Epithelial cell of esophagus (primary cell): ENCODE measurements at regions not wholly inside any gene's neighbourhood (a gene's known extent, or its start where the extent isn't known, plus 50 kb on each side); places are given as distances from the start of the nearest gene placed in this dataset.
A peak's percentile ranks its signal among the peaks of the same experiment; 100 is the strongest.

Experiments used
- DNase-seq: peaks from one replicate; pipeline ENCODE4 v3.0.0; 2010; ENCODE audit warnings: low read depth
- H3K4me3 ChIP-seq: 2 replicates; pipeline ENCODE4 v1.5.1; 2011; ENCODE audit warnings: mild to moderate bottlenecking, low read length, control low read depth
- TF ChIP-seq, protein P1 (sequence below): IDR thresholded peaks from 2 replicates; pipeline ENCODE4 v1.5.1; 2011; ENCODE audit warnings: low read depth, mild to moderate bottlenecking, low read length, control low read depth, inconsistent platforms; ENCODE audit not compliant: insufficient read depth; ENCODE audit errors: missing control alignments

DNA sequence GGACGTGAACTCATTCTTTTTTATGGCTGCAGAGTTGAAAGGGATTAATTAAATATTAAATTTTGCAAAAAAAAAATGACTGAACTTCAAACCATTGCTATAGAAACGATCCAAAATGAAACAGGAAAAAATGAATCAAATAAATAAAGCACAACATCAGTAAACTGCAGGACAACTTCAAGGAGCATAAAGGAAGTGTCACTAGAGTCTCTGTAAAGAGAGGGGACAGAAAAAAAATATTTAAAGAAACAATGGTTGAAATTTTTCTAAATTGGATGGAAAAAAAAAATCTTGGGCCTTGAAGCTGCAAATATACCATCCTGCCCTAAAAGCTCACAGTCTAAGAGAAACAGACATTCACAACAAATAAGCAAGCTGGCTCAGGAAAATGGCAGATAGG, 339.3 kb upstream of the INTU start:
- TF ChIP-seq, protein P1, sequence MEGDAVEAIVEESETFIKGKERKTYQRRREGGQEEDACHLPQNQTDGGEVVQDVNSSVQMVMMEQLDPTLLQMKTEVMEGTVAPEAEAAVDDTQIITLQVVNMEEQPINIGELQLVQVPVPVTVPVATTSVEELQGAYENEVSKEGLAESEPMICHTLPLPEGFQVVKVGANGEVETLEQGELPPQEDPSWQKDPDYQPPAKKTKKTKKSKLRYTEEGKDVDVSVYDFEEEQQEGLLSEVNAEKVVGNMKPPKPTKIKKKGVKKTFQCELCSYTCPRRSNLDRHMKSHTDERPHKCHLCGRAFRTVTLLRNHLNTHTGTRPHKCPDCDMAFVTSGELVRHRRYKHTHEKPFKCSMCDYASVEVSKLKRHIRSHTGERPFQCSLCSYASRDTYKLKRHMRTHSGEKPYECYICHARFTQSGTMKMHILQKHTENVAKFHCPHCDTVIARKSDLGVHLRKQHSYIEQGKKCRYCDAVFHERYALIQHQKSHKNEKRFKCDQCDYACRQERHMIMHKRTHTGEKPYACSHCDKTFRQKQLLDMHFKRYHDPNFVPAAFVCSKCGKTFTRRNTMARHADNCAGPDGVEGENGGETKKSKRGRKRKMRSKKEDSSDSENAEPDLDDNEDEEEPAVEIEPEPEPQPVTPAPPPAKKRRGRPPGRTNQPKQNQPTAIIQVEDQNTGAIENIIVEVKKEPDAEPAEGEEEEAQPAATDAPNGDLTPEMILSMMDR, result no peak
- no peak overlapping the region for H3K4me3 ChIP-seq
- DNase-seq, result no peak

DNA sequence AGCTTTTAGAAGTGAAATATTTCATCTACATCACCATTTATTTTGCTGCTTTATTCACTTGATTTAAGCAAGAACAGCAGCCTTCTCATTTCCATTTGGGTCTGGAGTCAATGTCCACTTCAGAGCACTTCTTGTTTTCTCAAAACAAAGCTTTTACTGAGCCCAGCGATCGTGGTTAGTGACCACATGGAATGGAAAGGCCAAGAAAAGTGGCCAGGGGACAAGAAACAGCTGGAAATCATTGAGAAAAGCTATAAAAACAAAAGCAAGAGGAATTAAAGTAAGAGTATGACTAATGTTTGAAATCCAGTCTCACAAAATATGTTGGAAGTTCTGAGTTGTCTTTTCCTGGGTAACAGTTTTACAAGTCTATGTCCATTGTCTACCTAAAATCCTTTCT, 328.4 kb upstream of the INTU start:
- no peak for DNase-seq
- TF ChIP-seq, protein P1, result no peak

DNA sequence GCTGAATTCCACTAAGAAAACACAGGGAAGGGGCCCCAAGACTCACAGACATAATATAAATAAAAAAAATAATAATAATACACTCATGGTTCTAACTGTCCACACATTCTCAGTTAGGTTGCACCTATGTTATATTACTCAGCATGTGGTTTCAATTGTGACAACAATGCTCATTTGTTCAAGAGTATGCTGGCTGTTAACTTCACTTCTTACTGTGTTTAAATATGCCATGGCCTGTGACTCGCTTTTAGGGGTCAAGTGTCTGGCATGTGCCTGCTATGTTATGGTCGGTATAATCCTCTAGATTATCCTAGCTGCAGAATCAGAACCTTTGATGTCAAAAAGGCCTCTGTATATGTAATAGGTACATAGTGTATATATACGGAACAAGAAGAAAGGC, 324.8 kb upstream of the INTU start:
- DNase-seq, result no peak
- TF ChIP-seq, protein P1, result no peak
- no peak overlapping the region for H3K4me3 ChIP-seq

More for the DNA sequence above, 328.4 kb upstream of the INTU start:
- H3K4me3 ChIP-seq, result no peak overlapping the region

DNA sequence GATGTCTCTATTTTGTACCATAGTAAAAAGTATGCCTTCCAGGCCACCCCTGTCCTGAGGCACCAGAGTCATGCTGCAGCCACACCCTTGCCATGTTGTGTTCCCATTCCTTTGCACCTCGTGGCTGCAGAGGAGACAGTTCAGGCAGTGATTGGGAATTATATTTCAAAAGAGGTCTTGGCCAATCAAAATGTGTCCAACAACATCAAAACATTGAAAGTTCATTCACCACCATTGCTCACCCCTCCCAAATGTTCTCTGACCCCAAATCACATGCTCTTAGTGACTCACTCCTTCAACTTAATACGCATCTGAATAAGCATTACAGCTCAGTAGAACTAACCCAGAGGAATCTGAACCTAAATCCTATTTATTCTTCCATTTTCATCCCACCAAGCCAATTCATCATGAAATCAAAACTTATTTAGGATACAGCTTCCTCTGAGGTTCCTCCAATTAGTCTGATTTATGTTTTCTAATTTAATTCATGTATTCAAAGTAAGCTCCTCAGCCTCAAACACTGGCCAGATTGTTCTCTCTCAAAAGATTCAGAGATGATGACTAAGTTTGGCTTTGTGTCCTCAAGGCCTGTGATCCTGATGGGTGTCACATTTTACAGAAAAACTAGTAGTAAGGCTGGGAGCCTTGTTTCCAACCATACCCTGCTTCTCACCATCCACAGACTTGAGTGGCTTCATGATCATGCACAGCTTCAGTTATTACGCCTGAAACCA, 323.2 kb upstream of the INTU start:
- DNase-seq, result peak; percentile 2
- TF ChIP-seq, protein P1, result no peak

DNA sequence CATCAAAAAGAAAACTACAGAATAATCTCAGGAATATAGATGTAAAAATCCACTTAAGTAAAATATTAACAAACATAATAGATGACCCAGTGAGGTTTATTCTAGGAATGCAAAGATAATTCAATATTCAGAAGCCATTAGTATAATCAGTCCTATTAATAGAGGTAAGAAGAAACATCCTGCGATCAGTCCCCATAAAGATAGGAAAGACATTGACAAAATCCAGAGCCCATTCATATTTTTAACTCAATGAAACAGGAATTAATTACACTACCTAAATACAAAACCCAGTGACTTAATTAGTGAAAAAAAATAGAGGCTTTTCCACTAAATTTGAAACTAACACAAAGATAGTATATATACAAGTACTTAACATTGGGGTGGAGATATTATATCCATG, 321.4 kb upstream of the INTU start:
- DNase-seq, result no peak
- TF ChIP-seq, protein P1, result no peak
- H3K4me3 ChIP-seq, result no peak overlapping the region

More for the DNA sequence above, 323.2 kb upstream of the INTU start:
- no peak overlapping the region for H3K4me3 ChIP-seq

DNA sequence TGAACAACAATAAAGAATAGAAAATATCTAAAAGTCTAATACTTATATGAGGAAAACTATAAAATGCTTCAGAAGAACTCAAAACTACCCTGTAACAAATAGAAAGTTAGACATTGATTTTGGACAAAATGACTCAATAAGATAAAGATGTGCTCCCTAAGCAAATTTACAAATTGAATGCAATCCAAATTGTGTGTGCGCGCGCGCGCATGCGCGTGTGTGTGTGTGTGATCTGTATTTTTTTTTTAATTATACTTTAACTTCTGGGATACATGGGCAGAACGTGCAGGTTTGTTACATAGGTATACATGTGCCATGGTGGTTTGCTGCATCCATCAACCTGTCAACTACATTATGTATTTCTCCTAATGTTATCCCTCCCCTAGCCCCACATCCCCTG, 320.8 kb upstream of the INTU start:
- no peak for DNase-seq
- TF ChIP-seq, protein P1, result no peak
- no peak overlapping the region for H3K4me3 ChIP-seq

DNA sequence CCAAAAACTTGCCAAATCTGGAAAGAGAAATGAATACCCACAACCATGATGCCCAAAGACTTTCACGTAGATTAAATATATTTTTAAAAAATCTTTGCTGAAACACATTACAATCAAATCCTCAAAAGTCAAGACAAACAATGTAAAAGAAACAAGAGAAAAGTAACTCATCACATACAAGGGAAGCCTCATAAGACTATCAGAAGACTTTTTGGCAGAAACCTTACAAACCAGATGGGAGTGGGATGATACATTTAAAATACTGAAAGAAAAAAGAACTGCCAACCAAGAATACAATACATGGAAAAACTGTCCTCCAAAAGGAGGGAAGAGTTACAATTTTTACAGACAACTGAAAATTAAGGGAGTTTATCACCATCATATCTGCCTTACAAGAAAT, 319.0 kb upstream of the INTU start:
- DNase-seq, result no peak
- H3K4me3 ChIP-seq, result no peak overlapping the region
- TF ChIP-seq, protein P1, result no peak
